ENCODE measurements at regions not wholly inside any gene's neighbourhood (a gene's known extent, or its start where the extent isn't known, plus 50 kb on each side); places are given as distances from the start of the nearest gene placed in this dataset.

- no peaks in the 10 kb centered on the region for H3K4me1 ChIP-seq (ENCODE audit: low read depth, poor library complexity, severe bottlenecking)
Observed at GRCh38 chr20:17108896-17109295, 117.9 kb upstream of the PCSK2 start.

GRCh38 chr20:17109307-17109706 is 117.5 kb upstream of the PCSK2 start:
- Histone ChIP-seq H3K9ac (no peak overlapping the region), H3K27ac (no peak overlapping the region), H3K4me3 (IDR thresholded peaks at IDR 0.05; ENCODE audit: insufficient read depth, low read depth, low read length) (no peak overlapping the region), H3K4me1 (ENCODE audit: low read depth, poor library complexity, severe bottlenecking) (no peaks in the 10 kb centered on the region), H4K20me1 (ENCODE audit: insufficient read depth) (no peaks in the 10 kb centered on the region), H3K79me2 (ENCODE audit: insufficient read depth, low read depth) (no peaks in the 10 kb centered on the region), H2AFZ (ENCODE audit: low read depth) (no peak overlapping the region), H3K36me3 (ENCODE audit: insufficient read depth) (no peaks in the 10 kb centered on the region), H3K4me2 (no peak overlapping the region), H3K27me3 (ENCODE audit: insufficient read depth, low read depth) (no peaks in the 10 kb centered on the region)
- no peak for TF ChIP-seq CTCF (conservative IDR thresholded peaks at IDR 0.05; ENCODE audit: low read depth, low read length)

More at GRCh38 chr20:17108896-17109295, 117.9 kb upstream of the PCSK2 start:
- no peak overlapping the region for H3K4me3 ChIP-seq (IDR thresholded peaks at IDR 0.05; ENCODE audit: insufficient read depth, low read depth, low read length)
- H3K9ac ChIP-seq = no peak overlapping the region
- H3K27me3 ChIP-seq (ENCODE audit: insufficient read depth, low read depth) = no peaks in the 10 kb centered on the region
- H3K79me2 ChIP-seq (ENCODE audit: insufficient read depth, low read depth) = no peaks in the 10 kb centered on the region
- TF ChIP-seq CTCF (conservative IDR thresholded peaks at IDR 0.05; ENCODE audit: low read depth, low read length) = no peak
- no peak overlapping the region for H2AFZ ChIP-seq (ENCODE audit: low read depth)
- no peaks in the 10 kb centered on the region for H3K36me3 ChIP-seq (ENCODE audit: insufficient read depth)
- no peak overlapping the region for H3K27ac ChIP-seq
- H4K20me1 ChIP-seq (ENCODE audit: insufficient read depth) = no peaks in the 10 kb centered on the region
- no peak overlapping the region for H3K4me2 ChIP-seq

- Histone ChIP-seq H4K20me1 (ENCODE audit: insufficient read depth) (no peaks in the 10 kb centered on the region), H3K9ac (no peak overlapping the region), H3K79me2 (ENCODE audit: insufficient read depth, low read depth) (no peaks in the 10 kb centered on the region), H2AFZ (ENCODE audit: low read depth) (no peak overlapping the region), H3K4me3 (IDR thresholded peaks at IDR 0.05; ENCODE audit: insufficient read depth, low read depth, low read length) (no peak overlapping the region), H3K27me3 (ENCODE audit: insufficient read depth, low read depth) (no peaks in the 10 kb centered on the region), H3K27ac (no peak overlapping the region), H3K4me2 (no peak overlapping the region), H3K36me3 (ENCODE audit: insufficient read depth) (no peaks in the 10 kb centered on the region), H3K4me1 (ENCODE audit: low read depth, poor library complexity, severe bottlenecking) (no peaks in the 10 kb centered on the region)
- no peak for TF ChIP-seq CTCF (conservative IDR thresholded peaks at IDR 0.05; ENCODE audit: low read depth, low read length)
Observed at GRCh38 chr20:17128206-17128605, 98.6 kb upstream of the PCSK2 start.

GRCh38 chr20:17129089-17129488 is 97.8 kb upstream of the PCSK2 start:
- H3K9ac ChIP-seq = no peak overlapping the region
- H3K36me3 ChIP-seq (ENCODE audit: insufficient read depth) = no peaks in the 10 kb centered on the region
- H3K4me1 ChIP-seq (ENCODE audit: low read depth, poor library complexity, severe bottlenecking) = no peaks in the 10 kb centered on the region
- no peak for TF ChIP-seq CTCF (conservative IDR thresholded peaks at IDR 0.05; ENCODE audit: low read depth, low read length)
- H3K4me2 ChIP-seq = no peak overlapping the region
- H3K79me2 ChIP-seq (ENCODE audit: insufficient read depth, low read depth) = no peaks in the 10 kb centered on the region
- H3K27me3 ChIP-seq (ENCODE audit: insufficient read depth, low read depth) = no peaks in the 10 kb centered on the region
- no peak overlapping the region for H2AFZ ChIP-seq (ENCODE audit: low read depth)
- no peaks in the 10 kb centered on the region for H4K20me1 ChIP-seq (ENCODE audit: insufficient read depth)
- H3K4me3 ChIP-seq (IDR thresholded peaks at IDR 0.05; ENCODE audit: insufficient read depth, low read depth, low read length) = no peak overlapping the region
- no peak overlapping the region for H3K27ac ChIP-seq
